ENCODE measurements at regions not wholly inside any gene's neighbourhood (a gene's known extent, or its start where the extent isn't known, plus 50 kb on each side); places are given as distances from the start of the nearest gene placed in this dataset.

DNA sequence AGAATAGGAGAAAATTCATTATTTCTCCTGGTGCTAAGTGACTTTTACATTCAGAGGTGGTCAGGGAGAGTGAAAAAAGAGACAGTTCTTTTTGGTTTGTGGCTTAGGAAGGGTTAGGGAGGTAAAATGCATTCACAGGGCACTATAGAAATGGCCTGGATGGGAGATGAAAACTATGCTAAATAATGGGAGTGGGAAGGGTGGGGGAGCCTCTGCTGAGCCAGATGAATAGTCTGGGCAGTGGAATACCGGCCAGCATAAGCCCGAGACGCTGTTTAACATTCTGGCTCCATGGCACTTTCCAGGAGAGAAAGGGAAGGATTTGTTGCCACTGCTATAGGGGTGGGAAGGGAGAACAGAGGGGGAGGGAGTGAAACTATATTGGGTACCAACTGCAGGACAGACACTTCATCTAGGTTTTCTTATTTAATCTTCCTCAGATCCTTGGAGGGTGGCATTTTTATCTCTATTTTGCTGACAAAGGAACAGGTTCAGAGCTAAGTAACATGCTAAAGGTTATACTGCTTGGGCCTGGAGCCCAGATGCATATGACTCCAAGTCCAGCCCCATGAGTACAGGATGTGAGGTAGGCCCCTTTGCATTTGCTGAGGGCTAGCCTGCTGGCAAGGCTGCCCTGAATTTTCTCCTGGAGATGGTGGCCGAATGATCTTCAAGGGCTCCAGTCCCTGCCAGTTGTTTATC is 372.4 kb downstream of the CCSER2 start:
- no peaks in the 10 kb centered on the region for H3K9me1 ChIP-seq (ENCODE audit: control insufficient read depth, insufficient read depth, low read length)

More for the DNA sequence above, 372.4 kb downstream of the CCSER2 start:
- intact Hi-C loops (cut with micrococcal nuclease) = no loop called here
- 3% methylated on average over 4 of the region's 4 CpGs for WGBS (ENCODE audit: insufficient coverage, low coverage, missing lambda C conversion rate)
- CTCF ChIA-PET (ENCODE audit: low intra/inter-chr PET ratio) = no interaction called here
- no TSS peak for BruUV-seq (replicated peaks)
- in situ Hi-C loops (cut with MboI) = no loop called here
- DNase-seq (ENCODE audit: extremely low read depth in 1 of 4, low spot score in 3 of 4) (no peak), FAIRE-seq (no peak), ATAC-seq (no peak)
- TF ChIP-seq ZNF384 (IDR thresholded peaks at IDR 0.05; ENCODE audit: low read depth, low read length) (no peak), MTA2 (IDR thresholded peaks at IDR 0.05; ENCODE audit: low read depth) (no peak), TFAM (CRISPR knock-in tag; conservative IDR thresholded peaks at IDR 0.05) (no peak), ARID4B (CRISPR knock-in tag; IDR thresholded peaks at IDR 0.05) (no peak), FIP1L1 (IDR thresholded peaks at IDR 0.05; ENCODE audit: low read depth, low read length, poor library complexity, severe bottlenecking) (no peak), NR2C2 (CRISPR knock-in tag; IDR thresholded peaks at IDR 0.05) (no peak), NR2C2 (tag; IDR thresholded peaks at IDR 0.05) (no peak)
- TF ChIP-seq, protein P1, sequence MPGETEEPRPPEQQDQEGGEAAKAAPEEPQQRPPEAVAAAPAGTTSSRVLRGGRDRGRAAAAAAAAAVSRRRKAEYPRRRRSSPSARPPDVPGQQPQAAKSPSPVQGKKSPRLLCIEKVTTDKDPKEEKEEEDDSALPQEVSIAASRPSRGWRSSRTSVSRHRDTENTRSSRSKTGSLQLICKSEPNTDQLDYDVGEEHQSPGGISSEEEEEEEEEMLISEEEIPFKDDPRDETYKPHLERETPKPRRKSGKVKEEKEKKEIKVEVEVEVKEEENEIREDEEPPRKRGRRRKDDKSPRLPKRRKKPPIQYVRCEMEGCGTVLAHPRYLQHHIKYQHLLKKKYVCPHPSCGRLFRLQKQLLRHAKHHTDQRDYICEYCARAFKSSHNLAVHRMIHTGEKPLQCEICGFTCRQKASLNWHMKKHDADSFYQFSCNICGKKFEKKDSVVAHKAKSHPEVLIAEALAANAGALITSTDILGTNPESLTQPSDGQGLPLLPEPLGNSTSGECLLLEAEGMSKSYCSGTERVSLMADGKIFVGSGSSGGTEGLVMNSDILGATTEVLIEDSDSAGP (CRISPR knock-in tag; IDR thresholded peaks at IDR 0.05) = no peak
- Histone ChIP-seq H2AFZ (ENCODE audit: low read depth, low read length) (no peak overlapping the region), H4K20me1 (replicated peaks; ENCODE audit: control insufficient read depth, insufficient read depth, low read length) (no peaks in the 10 kb centered on the region), H3K79me2 (ENCODE audit: control insufficient read depth, insufficient read depth, low read length) (no peaks in the 10 kb centered on the region), H3K36me3 (ENCODE audit: control insufficient read depth, insufficient read depth, low read length) (no peaks in the 10 kb centered on the region), H3K27ac (ENCODE audit: extremely low read depth, low read depth, low read length) (no peak overlapping the region), H3K9me3 (replicated peaks; ENCODE audit: control insufficient read depth, insufficient read depth, low read depth, low read length) (no peaks in the 10 kb centered on the region), H3K9ac (ENCODE audit: insufficient read depth in 1 of 2, low read depth in 2 of 2, low read length in 2 of 2) (no peak overlapping the region), H3K4me2 (ENCODE audit: insufficient read depth, low read length) (no peak overlapping the region), H3K27me3 (ENCODE audit: control insufficient read depth in 2 of 2, insufficient read depth in 2 of 2, low read length in 2 of 2) (no peaks in the 10 kb centered on the region), H3K4me1 (replicated peaks in 1 of 2; ENCODE audit: control insufficient read depth in 2 of 2, insufficient read depth in 2 of 2, low read length in 2 of 2) (no peaks in the 10 kb centered on the region), H3K4me3 (no peak overlapping the region)
- POLR2A ChIA-PET = no interaction called here

Data from K562 (cell line).